K562 (cell line): ENCODE measurements at regions not wholly inside any gene's neighbourhood (a gene's known extent, or its start where the extent isn't known, plus 50 kb on each side); places are given as distances from the start of the nearest gene placed in this dataset.
A peak's percentile ranks its signal among the peaks of the same experiment; 100 is the strongest.

Source experiments
- ARHGAP35 ChIP-seq: fragments of 450-650 bp; IDR thresholded peaks from 2 replicates; pipeline ENCODE4 v1.6.1; 2018; ENCODE audit not compliant: partially characterized antibody
- EP300 ChIP-seq: IDR thresholded peaks from 2 replicates; pipeline ENCODE4 v1.6.1; 2012; ENCODE audit warnings: low read length, improper control_type of control experiment
- KLF13 ChIP-seq: fragments of 450-650 bp; IDR thresholded peaks from 2 replicates; pipeline ENCODE4 v1.6.1; 2016; ENCODE audit warnings: missing genetic modification characterization, low read depth, mild to moderate bottlenecking, missing compliant biosample characterization, moderate library complexity, borderline replicate concordance
- MBD2 ChIP-seq: sonication (generic); IDR thresholded peaks from 2 replicates; pipeline ENCODE4 v1.6.1; 2016; ENCODE audit warnings: low read depth, borderline replicate concordance
- NFE2 ChIP-seq: IDR thresholded peaks from 2 replicates; pipeline ENCODE4 v1.6.1; 2014; ENCODE audit warnings: antibody characterized with exemption, low read depth
- ZNF282 ChIP-seq: sonication (generic); formaldehyde crosslinking; IDR thresholded peaks from 2 replicates; pipeline ENCODE4 v1.8.1; 2023; ENCODE audit warnings: missing genetic modification reagents
- TF ChIP-seq, protein P1 (sequence below): fragments of 250-450 bp; sonication (Bioruptor Pico); IDR thresholded peaks from 2 replicates; pipeline ENCODE4 v1.5.0; 2021; ENCODE audit warnings: mild to moderate bottlenecking, moderate library complexity
- TF ChIP-seq, protein P2 (sequence below): fragments of 250-450 bp; sonication (Bioruptor Pico); IDR thresholded peaks from 2 replicates; pipeline ENCODE4 v1.5.1; 2021; ENCODE audit warnings: mild to moderate bottlenecking

DNA sequence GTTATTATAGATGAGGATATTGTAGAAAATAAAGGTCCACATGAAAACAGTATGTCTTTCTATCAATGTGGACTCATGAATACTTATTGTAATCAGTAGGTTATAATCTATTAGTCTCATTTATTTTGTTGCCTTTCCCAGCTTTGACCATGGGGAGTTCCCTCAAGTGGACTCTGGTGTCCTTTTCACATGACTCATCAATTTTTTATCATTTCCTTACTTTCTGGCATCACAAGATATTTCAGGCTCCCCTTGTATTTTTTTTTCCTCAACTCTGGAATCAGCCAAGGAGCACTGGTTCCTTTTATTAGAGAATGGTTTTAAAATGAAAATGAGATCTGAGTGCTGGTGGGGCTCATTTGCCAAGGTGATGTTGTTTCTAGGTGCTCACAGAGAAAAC lies 63.4 kb upstream of the DIAPH3 start (continued):
- TF ChIP-seq NFE2 (peak; percentile 72), EP300 (peak; percentile 42; the same call in 1 of the 2 replicates), ARHGAP35 (no peak), MBD2 (no peak), KLF13 (tag) (no peak), ZNF282 (no peak)
- TF ChIP-seq, protein P1, sequence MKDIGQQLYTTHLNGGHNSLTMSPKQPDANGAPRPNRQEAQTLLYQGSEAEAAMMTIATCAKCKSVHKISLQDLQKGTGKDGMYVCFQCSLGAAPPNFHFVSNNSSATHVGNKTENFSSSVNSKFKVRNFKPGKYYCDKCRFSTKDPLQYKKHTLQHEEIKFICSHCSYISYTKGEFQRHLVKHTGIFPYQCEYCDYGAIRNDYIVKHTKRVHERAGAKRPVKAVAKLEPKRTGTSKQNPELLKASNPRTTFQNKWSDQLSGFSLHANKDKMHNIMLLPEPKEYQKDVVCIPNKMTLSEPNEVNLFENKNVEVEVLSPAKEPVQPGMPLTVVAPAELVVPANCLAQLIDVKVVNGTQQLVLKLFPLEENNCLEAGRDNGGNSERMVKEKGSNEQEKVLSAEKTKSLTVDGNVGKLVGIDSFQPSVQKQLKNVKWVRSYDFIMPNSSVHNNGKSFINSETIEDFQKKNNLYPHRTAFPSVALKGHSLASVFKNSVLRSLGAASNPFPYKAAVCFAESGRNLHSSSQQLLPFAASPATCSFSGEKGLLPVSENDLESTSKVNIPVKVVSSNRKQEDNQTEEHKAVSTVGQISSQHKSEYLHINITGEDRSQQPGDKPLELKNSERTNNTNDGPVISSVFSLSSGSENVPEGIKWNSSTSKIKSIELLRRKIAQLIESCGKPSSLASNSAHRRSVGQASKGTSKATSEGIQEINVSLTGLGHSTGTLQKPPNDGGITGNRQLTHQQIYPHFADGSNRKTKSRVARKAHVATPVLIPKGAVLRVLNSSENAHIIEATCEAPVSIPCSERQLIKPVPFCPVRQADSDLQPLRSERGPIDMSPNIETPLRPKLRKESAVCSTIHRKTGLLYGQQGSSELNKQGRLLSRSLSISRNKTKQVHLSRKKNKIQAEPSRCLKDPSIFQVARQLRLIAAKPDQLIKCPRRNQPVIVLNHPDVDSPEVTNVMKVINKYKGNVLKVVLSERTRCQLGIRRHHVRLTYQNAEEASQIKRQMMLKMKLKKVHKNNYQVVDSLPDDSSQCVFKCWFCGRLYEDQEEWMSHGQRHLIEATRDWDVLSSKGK (CRISPR knock-in tag) = no peak
- TF ChIP-seq, protein P2, sequence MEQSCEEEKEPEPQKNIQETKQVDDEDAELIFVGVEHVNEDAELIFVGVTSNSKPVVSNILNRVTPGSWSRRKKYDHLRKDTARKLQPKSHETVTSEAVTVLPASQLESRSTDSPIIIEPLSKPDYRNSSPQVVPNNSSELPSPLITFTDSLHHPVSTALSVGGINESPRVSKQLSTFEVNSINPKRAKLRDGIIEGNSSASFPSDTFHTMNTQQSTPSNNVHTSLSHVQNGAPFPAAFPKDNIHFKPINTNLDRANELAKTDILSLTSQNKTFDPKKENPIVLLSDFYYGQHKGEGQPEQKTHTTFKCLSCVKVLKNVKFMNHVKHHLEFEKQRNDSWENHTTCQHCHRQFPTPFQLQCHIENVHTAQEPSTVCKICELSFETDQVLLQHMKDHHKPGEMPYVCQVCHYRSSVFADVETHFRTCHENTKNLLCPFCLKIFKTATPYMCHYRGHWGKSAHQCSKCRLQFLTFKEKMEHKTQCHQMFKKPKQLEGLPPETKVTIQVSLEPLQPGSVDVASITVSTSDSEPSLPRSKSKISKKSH (CRISPR knock-in tag) = no peak
- TF ChIP-seq, all 486 proteins: peak for 18
